PC-3 (cell line): ENCODE measurements at regions not wholly inside any gene's neighbourhood (a gene's known extent, or its start where the extent isn't known, plus 50 kb on each side); places are given as distances from the start of the nearest gene placed in this dataset.

Source experiments
- ATAC-seq: fragments of 200-7000 bp; cut with Tn5 transposase; 2 replicates; pipeline ENCODE4 v1.9.1; 2020; ENCODE audit warnings: mild to moderate bottlenecking, moderate library complexity
- BruUV-seq: library from RNA; stranded (reverse); fragments of 400-500 nt; replicated peaks from 2 replicates; lab custom pipeline; 2021; lab: Mats Ljungman, UMichigan
- CTCF ChIA-PET: fragments of 300-600 bp; sonication (Branson Sonifier 250); formaldehyde crosslinking; loops from one replicate; lab custom pipeline; 2022; ENCODE audit warnings: antibody characterized with exemption; lab: Charles Lee
- POLR2A ChIA-PET: fragments of 300-600 bp; sonication (Branson Sonifier 250); formaldehyde crosslinking; loops from one replicate; lab custom pipeline; 2022; ENCODE audit warnings: antibody characterized with exemption; ENCODE audit not compliant: unreplicated experiment; lab: Charles Lee
- DNase-seq: peaks from one replicate; pipeline ENCODE4 v3.0.0-alpha.2; 2015
- H2AFZ ChIP-seq: fragments of 300-600 bp; sonication (generic); 2 replicates; pipeline ENCODE4 v1.6.0; 2016; ENCODE audit warnings: antibody characterized with exemption, low read length
- H3F3A ChIP-seq: fragments of 300-600 bp; sonication (generic); one replicate; pipeline ENCODE4 v1.6.0; 2017; ENCODE audit warnings: antibody characterized with exemption, low read length, control low read depth, mild to moderate bottlenecking; ENCODE audit not compliant: unreplicated experiment
- H3K27ac ChIP-seq: fragments of 300-600 bp; sonication (generic); 2 replicates; pipeline ENCODE4 v1.5.1; 2016; ENCODE audit warnings: mild to moderate bottlenecking, low read length
- H3K27me3 ChIP-seq: fragments of 300-600 bp; sonication (generic); 2 replicates; pipeline ENCODE4 v1.6.1; 2016; ENCODE audit warnings: low read length, mixed read lengths
- H3K36me3 ChIP-seq: fragments of 300-600 bp; sonication (generic); 2 replicates; pipeline ENCODE4 v1.6.1; 2016; ENCODE audit warnings: low read depth, mixed run types, low read length, mixed read lengths
- H3K4me1 ChIP-seq: fragments of 300-600 bp; sonication (generic); 2 replicates; pipeline ENCODE4 v1.5.1; 2016; ENCODE audit warnings: low read length; ENCODE audit not compliant: insufficient read depth
- H3K4me2 ChIP-seq: fragments of 300-600 bp; sonication (generic); 2 replicates; pipeline ENCODE4 v1.6.0; 2016; ENCODE audit warnings: low read length
- H3K4me3 ChIP-seq: fragments of 300-600 bp; sonication (generic); 2 replicates; pipeline ENCODE4 v1.5.1; 2016; ENCODE audit warnings: mild to moderate bottlenecking, low read length, mixed read lengths
- H3K79me2 ChIP-seq: fragments of 300-600 bp; sonication (generic); 2 replicates; pipeline ENCODE4 v1.6.1; 2017; ENCODE audit warnings: low read length, mixed read lengths
- H3K9ac ChIP-seq: fragments of 300-600 bp; sonication (generic); 2 replicates; pipeline ENCODE4 v1.6.0; 2016; ENCODE audit warnings: mild to moderate bottlenecking, low read length
- H3K9me2 ChIP-seq: fragments of 300-600 bp; sonication (generic); replicated peaks from 2 replicates; pipeline ENCODE4 v1.6.1; 2016; ENCODE audit warnings: mixed run types, low read length, mixed read lengths
- H3K9me3 ChIP-seq: fragments of 300-600 bp; sonication (generic); 2 replicates; pipeline ENCODE4 v1.6.1; 2016; ENCODE audit warnings: low read length, mixed read lengths
- H4K20me1 ChIP-seq: fragments of 300-600 bp; sonication (generic); 2 replicates; pipeline ENCODE4 v1.6.1; 2016; ENCODE audit warnings: low read length, mixed read lengths
- CTCF ChIP-seq: fragments of 300-600 bp; sonication (generic); conservative IDR thresholded peaks from 2 replicates; pipeline ENCODE4 v1.5.1; 2017; ENCODE audit warnings: antibody characterized with exemption, low read depth, mild to moderate bottlenecking, low read length
- EZH2 ChIP-seq: fragments of 300-600 bp; sonication (generic); IDR thresholded peaks from one replicate; pipeline ENCODE4 v1.6.1; 2017; ENCODE audit warnings: antibody characterized with exemption, mild to moderate bottlenecking, low read length; ENCODE audit not compliant: unreplicated experiment
- EZH2phosphoT487 ChIP-seq: fragments of 300-600 bp; sonication (generic); IDR thresholded peaks from 2 replicates; pipeline ENCODE4 v1.6.1; 2018; ENCODE audit warnings: mild to moderate bottlenecking, antibody characterized with exemption, low read length, borderline replicate concordance
- intact Hi-C: fragments of 100-400 bp; cut with micrococcal nuclease; formaldehyde crosslinking; loops from 2 replicates; pipeline ENCODE4 v1.9.0; 2023

GRCh38 chr5:3911111-3911510 is 315.5 kb downstream of the IRX1 start:
- no TSS peak for BruUV-seq
- Histone ChIP-seq H4K20me1 (no peaks in the 10 kb centered on the region), H2AFZ (no peak overlapping the region), H3K9ac (no peak overlapping the region), H3K79me2 (no peaks in the 10 kb centered on the region), H3K36me3 (no peaks in the 10 kb centered on the region), H3K4me3 (no peak overlapping the region), H3K9me2 (no peaks in the 10 kb centered on the region), H3K27me3 (no peaks in the 10 kb centered on the region), H3K27ac (no peak overlapping the region), H3K9me3 (peaks cover 10% of the 10 kb centered on the region; the same call in 1 of the 2 replicates), H3F3A (no peaks in the 10 kb centered on the region), H3K4me2 (no peak overlapping the region), H3K4me1 (no peaks in the 10 kb centered on the region)
- no peak for TF ChIP-seq EZH2phosphoT487
- TF ChIP-seq EZH2: no peak
- TF ChIP-seq CTCF: no peak
- ChIA-PET POLR2A (no interaction called here), CTCF (no interaction called here)
- intact Hi-C loops: no loop called here
- no peak for DNase-seq
- no peak for ATAC-seq

DNA sequence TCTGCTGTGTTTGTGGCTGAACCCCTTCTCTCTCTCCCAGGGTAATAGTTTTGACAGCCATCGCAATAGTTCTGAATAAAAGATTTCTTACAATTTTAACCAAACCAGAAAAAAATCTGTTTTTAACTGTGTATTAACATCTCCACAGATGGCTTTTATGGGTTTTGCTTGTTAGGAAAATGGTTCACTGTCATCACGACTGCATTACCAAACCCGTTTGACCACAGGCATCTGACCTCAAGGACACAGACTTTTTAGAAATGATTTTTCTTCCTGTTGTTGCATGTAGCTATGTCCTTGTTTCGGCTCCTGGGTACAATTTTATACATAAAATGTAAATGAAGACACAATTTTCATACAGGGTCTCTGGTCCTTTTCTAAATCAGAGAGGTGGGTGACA is 316.1 kb downstream of the IRX1 start:
- H3K27ac ChIP-seq: no peak overlapping the region
- no peaks in the 10 kb centered on the region for H3K79me2 ChIP-seq
- no peak overlapping the region for H3K4me2 ChIP-seq
- ATAC-seq (no peak), DNase-seq (no peak)
- no TSS peak for BruUV-seq
- no peak overlapping the region for H2AFZ ChIP-seq
- no peak for TF ChIP-seq EZH2
- TF ChIP-seq CTCF: no peak
- TF ChIP-seq EZH2phosphoT487: no peak
- H3K27me3 ChIP-seq: no peaks in the 10 kb centered on the region
- ChIA-PET CTCF (no interaction called here), POLR2A (no interaction called here)
- H3F3A ChIP-seq: no peaks in the 10 kb centered on the region
- H3K9me2 ChIP-seq: no peaks in the 10 kb centered on the region
- H3K9me3 ChIP-seq: peaks cover 10% of the 10 kb centered on the region; the same call in 1 of the 2 replicates
- no peak overlapping the region for H3K4me3 ChIP-seq
- no peaks in the 10 kb centered on the region for H4K20me1 ChIP-seq
- no peaks in the 10 kb centered on the region for H3K36me3 ChIP-seq
- H3K9ac ChIP-seq: no peak overlapping the region
- intact Hi-C loops: no loop called here
- no peaks in the 10 kb centered on the region for H3K4me1 ChIP-seq

DNA sequence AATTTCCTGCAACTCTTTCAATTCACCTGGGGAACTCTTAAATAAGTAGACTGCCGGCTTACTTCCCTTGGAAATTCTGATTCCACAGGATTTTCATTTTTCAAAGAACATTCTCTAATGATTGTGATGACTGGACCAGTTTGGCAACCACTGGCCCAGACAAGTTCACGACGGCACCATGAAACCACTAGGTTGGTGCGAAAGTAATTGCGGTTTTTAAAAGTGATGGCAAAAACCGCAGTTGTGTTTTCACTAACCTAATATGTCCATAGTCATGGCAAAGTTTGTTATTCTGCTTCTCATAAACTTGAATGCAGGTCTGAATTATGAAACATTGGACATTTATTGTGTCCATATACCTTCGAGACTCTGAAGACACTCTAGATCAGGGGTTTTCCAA is 317.2 kb downstream of the IRX1 start:
- no peaks in the 10 kb centered on the region for H3K79me2 ChIP-seq
- H3K9me3 ChIP-seq: 0 out of 2 replicates have a peak, but pooled peaks cover 10% of the 10 kb centered on the region
- no peaks in the 10 kb centered on the region for H3K27me3 ChIP-seq
- ChIA-PET POLR2A (no interaction called here), CTCF (no interaction called here)
- no peaks in the 10 kb centered on the region for H3F3A ChIP-seq
- TF ChIP-seq EZH2 (no peak), EZH2phosphoT487 (no peak), CTCF (no peak)
- intact Hi-C loops: no loop called here
- H3K4me3 ChIP-seq: no peak overlapping the region
- ATAC-seq (no peak), DNase-seq (no peak)
- H3K27ac ChIP-seq: no peak overlapping the region
- no TSS peak for BruUV-seq
- no peak overlapping the region for H2AFZ ChIP-seq
- H4K20me1 ChIP-seq: no peaks in the 10 kb centered on the region
- H3K4me2 ChIP-seq: no peak overlapping the region
- no peaks in the 10 kb centered on the region for H3K9me2 ChIP-seq
- H3K4me1 ChIP-seq: no peaks in the 10 kb centered on the region
- H3K36me3 ChIP-seq: no peaks in the 10 kb centered on the region
- H3K9ac ChIP-seq: no peak overlapping the region
